MM.1S (cell line): ENCODE measurements at regions not wholly inside any gene's neighbourhood (a gene's known extent, or its start where the extent isn't known, plus 50 kb on each side); places are given as distances from the start of the nearest gene placed in this dataset.
A peak's percentile ranks its signal among the peaks of the same experiment; 100 is the strongest.

Experiments used
- DNase-seq: peaks from one replicate; pipeline ENCODE4 v3.0.0-alpha.2; 2015
- H2AFZ ChIP-seq: fragments of 300-600 bp; sonication (generic); 2 replicates; pipeline ENCODE4 v1.6.0; 2016; ENCODE audit warnings: antibody characterized with exemption, low read length
- H3F3A ChIP-seq: fragments of 300-600 bp; sonication (generic); 2 replicates; pipeline ENCODE4 v1.6.1; 2016; ENCODE audit warnings: mild to moderate bottlenecking, antibody characterized with exemption, low read length, moderate library complexity, mixed read lengths; ENCODE audit not compliant: insufficient read depth
- H3K27ac ChIP-seq: fragments of 300-600 bp; sonication (generic); 2 replicates; pipeline ENCODE4 v1.5.1; 2016; ENCODE audit warnings: mild to moderate bottlenecking, low read length
- H3K27me3 ChIP-seq: fragments of 300-600 bp; sonication (generic); replicated peaks from 2 replicates; pipeline ENCODE4 v1.6.0; 2016; ENCODE audit warnings: low read length; ENCODE audit not compliant: insufficient read depth
- H3K36me3 ChIP-seq: fragments of 300-600 bp; sonication (generic); replicated peaks from 2 replicates; pipeline ENCODE4 v1.6.1; 2016; ENCODE audit warnings: mild to moderate bottlenecking, low read length, mixed read lengths; ENCODE audit not compliant: insufficient read depth
- H3K4me1 ChIP-seq: fragments of 300-600 bp; sonication (generic); 2 replicates; pipeline ENCODE4 v1.6.1; 2016; ENCODE audit warnings: low read length, mixed read lengths
- H3K4me2 ChIP-seq: fragments of 300-600 bp; sonication (generic); 2 replicates; pipeline ENCODE4 v1.6.0; 2016; ENCODE audit warnings: low read depth, low read length
- H3K4me3 ChIP-seq: fragments of 300-600 bp; sonication (generic); 2 replicates; pipeline ENCODE4 v1.5.1; 2016; ENCODE audit warnings: low read length, mixed read lengths
- H3K79me2 ChIP-seq: fragments of 300-600 bp; sonication (generic); 2 replicates; pipeline ENCODE4 v1.6.1; 2016; ENCODE audit warnings: mixed run types, low read length, mixed read lengths
- H3K9ac ChIP-seq: fragments of 300-600 bp; sonication (generic); 2 replicates; pipeline ENCODE4 v1.6.1; 2016; ENCODE audit warnings: low read length, mixed read lengths
- H3K9me2 ChIP-seq: fragments of 300-600 bp; sonication (generic); replicated peaks from 2 replicates; pipeline ENCODE4 v1.6.1; 2016; ENCODE audit warnings: mild to moderate bottlenecking, low read length, mixed read lengths; ENCODE audit not compliant: insufficient read depth
- H3K9me3 ChIP-seq: fragments of 300-600 bp; sonication (generic); replicated peaks from 2 replicates; pipeline ENCODE4 v1.6.1; 2016; ENCODE audit warnings: mild to moderate bottlenecking, low read length, mixed read lengths; ENCODE audit not compliant: insufficient read depth
- H4K20me1 ChIP-seq: fragments of 300-600 bp; sonication (generic); 2 replicates; pipeline ENCODE4 v1.6.1; 2016; ENCODE audit warnings: mild to moderate bottlenecking, low read length, moderate library complexity, mixed read lengths; ENCODE audit not compliant: insufficient read depth
- EZH2 ChIP-seq: fragments of 300-600 bp; sonication (generic); optimal IDR thresholded peaks from 2 replicates; pipeline ENCODE3; 2017; ENCODE audit warnings: low read depth, mild to moderate bottlenecking, antibody characterized with exemption, low read length, mixed read lengths
- EZH2phosphoT487 ChIP-seq: fragments of 300-600 bp; sonication (generic); IDR thresholded peaks from 2 replicates; pipeline ENCODE4 v1.6.1; 2018; ENCODE audit warnings: antibody characterized with exemption, low read length
- TF ChIP-seq, protein P1 (sequence below): fragments of 300-600 bp; sonication (generic); IDR thresholded peaks from 2 replicates; pipeline ENCODE4 v1.5.1; 2016; ENCODE audit warnings: antibody characterized with exemption, low read length, mixed read lengths

DNA sequence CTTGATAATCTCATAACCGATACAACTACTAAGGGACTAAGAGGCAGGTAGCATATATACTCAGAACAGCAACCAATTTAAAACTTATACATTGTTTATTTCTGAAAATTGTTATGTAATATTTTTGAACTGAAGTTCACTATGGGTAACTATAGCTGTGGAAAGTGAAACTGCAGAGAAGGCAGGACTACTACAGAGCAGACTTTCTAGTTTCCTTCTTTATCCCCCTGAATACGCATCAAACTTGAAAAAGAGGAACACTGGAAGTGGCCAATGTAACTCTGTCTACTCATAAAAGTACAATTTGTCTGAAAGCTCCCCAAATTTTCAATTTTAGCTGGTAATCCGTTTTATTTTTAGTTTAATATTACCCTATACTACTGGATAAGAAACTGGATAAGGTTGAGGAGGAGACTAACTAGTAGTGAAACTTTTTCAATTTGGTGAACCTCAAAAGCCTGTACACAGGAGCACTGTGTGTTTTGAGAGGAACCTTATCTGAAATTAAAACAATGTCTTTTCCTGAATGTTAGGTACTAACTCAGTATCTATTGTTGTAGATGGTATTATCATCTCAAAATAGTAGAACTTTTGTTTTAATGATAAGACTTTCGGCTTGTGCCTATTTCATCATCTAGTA lies 225.8 kb downstream of the GABRG1 start:
- Histone ChIP-seq H3K27me3 (no peaks in the 10 kb centered on the region), H3K4me2 (peak overlapping the region; percentile 5; the same call in 1 of the 2 replicates), H3K36me3 (no peaks in the 10 kb centered on the region), H3K9ac (no peak overlapping the region), H4K20me1 (no peaks in the 10 kb centered on the region), H3K9me3 (no peaks in the 10 kb centered on the region), H3K27ac (no peak overlapping the region), H3K79me2 (no peaks in the 10 kb centered on the region), H3K4me3 (no peak overlapping the region), H2AFZ (no peak overlapping the region), H3K4me1 (no peaks in the 10 kb centered on the region), H3F3A (no peaks in the 10 kb centered on the region), H3K9me2 (no peaks in the 10 kb centered on the region)
- peak; percentile 30 for DNase-seq
- TF ChIP-seq EZH2 (no peak), EZH2phosphoT487 (no peak)
- TF ChIP-seq, protein P1, sequence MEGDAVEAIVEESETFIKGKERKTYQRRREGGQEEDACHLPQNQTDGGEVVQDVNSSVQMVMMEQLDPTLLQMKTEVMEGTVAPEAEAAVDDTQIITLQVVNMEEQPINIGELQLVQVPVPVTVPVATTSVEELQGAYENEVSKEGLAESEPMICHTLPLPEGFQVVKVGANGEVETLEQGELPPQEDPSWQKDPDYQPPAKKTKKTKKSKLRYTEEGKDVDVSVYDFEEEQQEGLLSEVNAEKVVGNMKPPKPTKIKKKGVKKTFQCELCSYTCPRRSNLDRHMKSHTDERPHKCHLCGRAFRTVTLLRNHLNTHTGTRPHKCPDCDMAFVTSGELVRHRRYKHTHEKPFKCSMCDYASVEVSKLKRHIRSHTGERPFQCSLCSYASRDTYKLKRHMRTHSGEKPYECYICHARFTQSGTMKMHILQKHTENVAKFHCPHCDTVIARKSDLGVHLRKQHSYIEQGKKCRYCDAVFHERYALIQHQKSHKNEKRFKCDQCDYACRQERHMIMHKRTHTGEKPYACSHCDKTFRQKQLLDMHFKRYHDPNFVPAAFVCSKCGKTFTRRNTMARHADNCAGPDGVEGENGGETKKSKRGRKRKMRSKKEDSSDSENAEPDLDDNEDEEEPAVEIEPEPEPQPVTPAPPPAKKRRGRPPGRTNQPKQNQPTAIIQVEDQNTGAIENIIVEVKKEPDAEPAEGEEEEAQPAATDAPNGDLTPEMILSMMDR = no peak

DNA sequence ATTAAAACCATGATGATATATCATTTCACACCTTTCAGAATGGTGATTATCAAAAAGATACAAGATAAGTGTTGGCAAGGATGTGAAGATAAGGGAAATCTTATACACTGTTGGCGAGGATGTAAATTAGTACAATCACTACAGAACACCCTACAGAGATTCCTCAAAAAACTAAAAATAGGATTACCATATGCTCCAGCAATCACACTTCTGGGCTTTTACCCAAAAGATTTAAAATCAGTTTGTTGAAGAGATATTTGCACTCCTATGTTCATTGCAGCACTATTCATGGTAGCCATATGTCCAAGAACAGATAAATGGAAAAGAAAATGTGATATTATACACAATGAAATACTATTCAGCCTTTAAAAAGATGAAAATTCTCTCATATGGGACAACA lies 240.4 kb downstream of the GABRG1 start:
- Histone ChIP-seq H3K9me2 (no peaks in the 10 kb centered on the region), H4K20me1 (no peaks in the 10 kb centered on the region), H3K4me1 (no peaks in the 10 kb centered on the region), H3K9ac (no peak overlapping the region), H3K27ac (no peak overlapping the region), H3K4me2 (no peak overlapping the region), H3K79me2 (no peaks in the 10 kb centered on the region), H3K27me3 (no peaks in the 10 kb centered on the region), H2AFZ (no peak overlapping the region), H3K9me3 (no peaks in the 10 kb centered on the region), H3K4me3 (no peak overlapping the region), H3F3A (no peaks in the 10 kb centered on the region), H3K36me3 (no peaks in the 10 kb centered on the region)
- TF ChIP-seq, protein P1 = no peak
- TF ChIP-seq EZH2 = no peak
- no peak for TF ChIP-seq EZH2phosphoT487
- no peak for DNase-seq

DNA sequence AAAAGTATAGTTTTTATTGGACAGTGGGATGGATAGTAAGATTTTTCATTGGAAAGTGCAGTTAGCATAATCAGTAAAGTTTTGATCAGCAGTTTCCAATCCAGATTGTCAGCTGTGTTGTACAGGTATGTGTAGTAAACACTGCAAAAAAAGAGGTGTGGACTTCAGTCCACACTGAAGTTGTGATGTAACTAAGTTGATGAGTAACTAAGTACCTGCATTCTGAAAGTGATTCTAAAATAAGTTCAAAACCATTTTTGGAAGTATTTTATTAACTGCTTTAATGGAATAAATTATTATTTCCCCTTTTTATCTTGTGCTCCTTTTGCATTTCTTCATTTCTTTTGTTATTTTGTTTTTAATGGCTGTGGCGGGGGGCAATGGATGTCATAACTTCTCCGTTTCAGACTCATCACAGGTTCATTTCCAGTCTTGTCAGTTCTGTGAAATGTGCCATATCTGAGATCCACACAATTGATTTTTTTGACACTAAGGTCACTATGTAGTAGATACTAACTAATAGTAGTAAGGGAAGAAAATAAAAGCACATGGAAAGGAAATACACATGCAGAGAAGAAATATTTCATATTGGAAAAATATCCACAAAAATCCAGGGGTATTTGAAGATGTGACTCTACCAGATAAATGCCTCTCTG lies 247.5 kb downstream of the GABRG1 start:
- Histone ChIP-seq H3K9me3 (no peaks in the 10 kb centered on the region), H3K4me2 (no peak overlapping the region), H2AFZ (no peak overlapping the region), H3K27me3 (no peaks in the 10 kb centered on the region), H3K79me2 (no peaks in the 10 kb centered on the region), H3K9ac (no peak overlapping the region), H3F3A (no peaks in the 10 kb centered on the region), H3K27ac (no peak overlapping the region), H3K9me2 (no peaks in the 10 kb centered on the region), H3K4me1 (no peaks in the 10 kb centered on the region), H4K20me1 (no peaks in the 10 kb centered on the region), H3K4me3 (no peak overlapping the region), H3K36me3 (no peaks in the 10 kb centered on the region)
- TF ChIP-seq EZH2phosphoT487 (no peak), EZH2 (no peak)
- TF ChIP-seq, protein P1 = no peak
- no peak for DNase-seq
